ENCODE measurements at regions not wholly inside any gene's neighbourhood (a gene's known extent, or its start where the extent isn't known, plus 50 kb on each side); places are given as distances from the start of the nearest gene placed in this dataset.

DNA sequence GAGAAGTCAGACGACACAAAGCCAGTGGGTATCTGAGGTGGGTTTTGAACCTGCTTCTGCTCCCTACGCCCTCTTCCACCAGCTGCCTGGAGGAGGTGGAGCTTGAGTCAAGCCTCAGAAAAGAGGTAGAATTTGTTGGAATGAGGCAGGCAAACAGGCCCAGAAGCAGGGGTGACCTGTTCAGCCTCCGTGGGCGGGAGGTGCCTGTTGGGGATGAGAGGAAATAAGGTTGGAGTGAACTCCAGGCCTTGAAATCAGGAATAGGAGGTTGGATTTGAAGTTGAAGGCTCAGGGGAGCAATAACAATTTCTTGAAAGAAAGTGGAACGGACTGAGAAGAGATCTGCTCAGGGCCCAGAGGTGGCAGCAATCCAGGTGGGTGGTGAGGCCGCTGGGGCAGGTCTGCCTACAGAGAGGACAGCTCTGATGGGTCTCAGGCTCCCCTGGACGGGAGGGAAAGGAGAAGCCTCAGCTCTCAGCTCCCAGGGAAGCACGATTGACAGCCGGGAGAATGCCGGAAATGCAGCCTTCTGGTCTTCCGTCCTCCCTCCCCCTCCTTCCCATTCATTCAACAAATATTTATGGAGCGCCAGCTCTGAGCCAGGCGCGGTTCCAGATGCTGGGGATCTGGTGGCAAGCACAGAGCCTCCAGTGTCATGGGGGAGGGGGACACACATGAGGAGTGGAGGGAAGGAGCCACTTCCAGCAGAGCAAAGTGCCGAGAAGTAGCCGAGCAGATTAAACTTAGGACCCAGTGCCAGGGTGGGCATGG, 61.9 kb upstream of the CIBAR2 start:
- DNase-seq, result no peak

GRCh38 chr16:85174871-85175723, 62.8 kb upstream of the CIBAR2 start:
- DNase-seq, result no peak

- no peak for DNase-seq
Measured at GRCh38 chr16:85175724-85176233, 63.5 kb upstream of the CIBAR2 start.

GRCh38 chr16:85176541-85177447, 64.5 kb upstream of the CIBAR2 start:
- no peak for DNase-seq

DNA sequence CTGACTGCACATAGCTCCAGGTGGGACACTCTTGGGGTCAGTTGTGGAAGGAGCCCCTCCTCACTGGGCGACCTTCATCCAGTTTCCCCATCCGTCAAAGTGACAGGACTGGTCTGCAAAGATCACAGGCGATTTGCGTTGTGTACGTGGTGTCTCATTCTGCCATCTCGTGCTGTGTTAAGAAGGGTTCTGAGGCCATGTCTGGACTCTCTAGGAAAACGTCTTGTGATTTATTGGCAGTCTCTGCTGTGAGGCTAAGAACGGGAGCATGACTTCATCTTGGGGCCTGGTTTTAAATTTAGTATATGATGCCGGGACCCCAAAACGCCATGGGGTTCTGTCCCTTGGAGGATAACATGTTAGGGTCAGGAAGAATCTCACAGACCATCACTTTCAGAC, 65.2 kb upstream of the CIBAR2 start:
- no peak for DNase-seq

DNA sequence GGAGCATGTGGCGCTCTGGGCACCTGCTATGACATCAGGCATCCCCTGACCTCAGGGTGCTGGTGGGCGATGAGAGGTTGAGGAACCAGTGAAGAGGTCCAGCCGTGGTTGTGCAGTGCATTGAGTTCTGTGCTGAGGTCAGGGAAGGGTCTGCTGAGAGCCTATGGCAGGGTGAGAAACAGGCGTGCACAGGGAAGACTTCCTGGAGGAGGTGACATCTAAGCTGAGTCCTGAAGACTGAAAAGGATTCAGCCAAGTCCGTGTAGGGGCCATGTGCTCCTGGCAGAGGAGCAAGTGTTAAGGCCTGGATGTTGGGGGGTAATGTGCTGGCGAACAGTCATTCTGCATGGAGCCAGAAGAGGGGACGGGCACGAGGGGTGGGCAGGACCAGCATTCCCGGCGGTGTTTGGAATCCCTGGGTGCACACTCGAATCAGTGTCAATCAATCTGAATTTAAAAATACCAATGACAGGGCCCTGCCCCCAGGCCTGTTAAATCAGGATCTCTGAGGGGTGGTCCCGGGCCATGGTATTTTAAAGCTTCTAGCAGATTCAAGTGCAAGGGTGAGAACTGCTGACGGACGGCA, 65.8 kb upstream of the CIBAR2 start:
- DNase-seq, result no peak

GRCh38 chr16:85178596-85178995, 66.3 kb upstream of the CIBAR2 start:
- DNase-seq, result no peak

- no peak for DNase-seq
Measured at GRCh38 chr16:85179344-85180046, 67.2 kb upstream of the CIBAR2 start.

- no peak for DNase-seq
Measured at GRCh38 chr16:85180047-85180826, 68.0 kb upstream of the CIBAR2 start.

DNA sequence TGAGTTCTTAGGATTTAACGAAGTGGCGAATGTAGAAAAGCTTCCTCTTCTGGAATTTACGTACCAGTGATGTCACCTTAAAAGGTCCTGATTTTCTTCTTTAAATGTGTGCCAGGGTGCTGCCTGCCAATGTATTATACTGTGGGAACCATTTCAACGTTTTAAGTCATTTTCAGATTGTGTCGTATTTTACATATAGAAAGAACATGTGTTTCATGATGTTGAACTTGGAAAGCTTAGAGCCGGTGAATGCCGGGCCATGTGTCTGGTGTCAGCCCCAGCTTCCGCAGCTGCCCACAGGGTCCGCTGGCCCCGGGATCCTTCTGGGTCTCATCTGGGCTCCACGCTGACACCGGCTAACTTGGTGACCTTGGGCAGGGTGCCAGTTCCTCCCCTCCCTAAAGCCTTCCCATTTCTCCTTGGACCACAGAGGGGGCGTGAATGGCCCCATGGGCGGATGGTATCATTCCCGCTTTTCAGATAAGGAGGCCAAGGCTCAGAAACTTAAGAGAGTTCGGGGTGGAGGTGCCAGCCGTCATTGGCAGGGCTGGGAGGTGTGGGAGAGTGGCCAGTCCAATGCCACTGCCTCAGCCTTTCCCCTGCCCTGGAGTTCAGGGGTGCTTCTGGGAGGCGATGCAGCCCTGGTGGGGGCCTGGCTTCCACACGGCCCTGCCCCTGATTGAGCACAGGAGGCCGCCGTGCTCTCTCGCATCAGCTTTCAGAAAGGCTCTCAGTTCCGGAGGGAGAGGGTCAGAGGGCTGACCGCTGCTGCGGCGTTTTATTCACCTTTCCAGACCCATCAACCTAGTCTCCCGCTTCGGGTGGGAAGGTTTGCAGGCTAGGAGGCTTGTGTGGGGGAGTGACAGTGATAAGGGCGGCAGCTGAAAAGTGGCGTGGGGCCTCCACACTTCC, 68.8 kb upstream of the CIBAR2 start:
- DNase-seq, result no peak

DNA sequence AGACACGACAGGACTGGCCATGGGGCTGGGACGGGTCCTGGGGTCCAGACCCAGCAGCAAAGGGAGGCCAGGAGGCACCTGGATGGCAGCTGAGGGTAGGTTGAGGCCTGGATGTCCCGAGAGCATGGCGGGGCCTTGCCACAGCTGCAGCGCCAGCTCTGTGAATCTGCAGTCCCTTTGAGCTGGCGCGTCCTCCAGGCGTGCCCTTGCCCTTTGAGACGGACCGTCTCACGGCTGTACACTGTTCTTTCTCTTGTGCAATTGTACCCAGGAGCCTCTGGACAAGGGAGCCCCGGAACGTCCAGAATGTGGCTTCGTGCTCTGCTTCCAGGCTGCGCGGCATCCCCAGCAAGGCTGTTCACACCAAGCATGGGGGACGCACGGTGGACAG, 69.5 kb upstream of the CIBAR2 start:
- DNase-seq, result no peak

- no peak for DNase-seq
Measured at GRCh38 chr16:85182286-85182685, 70.0 kb upstream of the CIBAR2 start.

DNA sequence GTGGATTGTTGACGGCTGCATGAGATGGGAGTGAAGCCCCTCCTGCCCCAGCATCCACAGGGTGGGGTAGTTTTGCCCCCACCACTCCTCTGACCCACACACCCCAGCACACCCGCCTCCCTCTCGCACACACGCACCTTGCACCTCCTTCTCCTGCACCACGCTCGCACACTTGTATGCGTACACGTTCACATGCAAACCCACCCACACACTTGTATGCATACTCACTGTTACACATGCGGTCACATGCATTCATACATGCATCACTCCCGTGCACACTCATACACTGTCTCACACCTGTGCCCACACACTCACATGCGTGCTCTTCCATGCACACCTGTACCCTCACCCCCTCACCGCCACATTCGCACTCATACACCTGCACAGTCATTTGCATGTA, 70.5 kb upstream of the CIBAR2 start:
- DNase-seq, result no peak

DNA sequence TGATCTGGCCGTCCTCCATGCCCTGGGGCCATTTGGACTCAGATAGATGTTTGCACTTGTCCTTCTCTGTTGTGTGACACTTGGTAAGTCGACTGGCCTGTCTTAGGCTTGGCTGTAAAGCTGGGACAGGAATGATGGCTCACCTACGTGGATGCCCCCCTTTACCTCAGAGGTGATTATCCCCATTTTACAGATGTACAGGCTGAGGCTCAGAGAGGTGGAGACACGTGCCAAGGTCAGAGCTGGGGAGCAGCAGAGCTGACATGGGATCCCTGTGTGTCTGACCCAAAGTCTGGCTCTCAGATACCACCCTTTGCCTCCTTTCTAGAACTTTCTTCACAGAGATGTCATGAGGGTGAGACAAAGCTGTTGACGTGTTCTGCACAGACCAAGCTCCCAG, 71.3 kb upstream of the CIBAR2 start:
- no peak for DNase-seq

DNA sequence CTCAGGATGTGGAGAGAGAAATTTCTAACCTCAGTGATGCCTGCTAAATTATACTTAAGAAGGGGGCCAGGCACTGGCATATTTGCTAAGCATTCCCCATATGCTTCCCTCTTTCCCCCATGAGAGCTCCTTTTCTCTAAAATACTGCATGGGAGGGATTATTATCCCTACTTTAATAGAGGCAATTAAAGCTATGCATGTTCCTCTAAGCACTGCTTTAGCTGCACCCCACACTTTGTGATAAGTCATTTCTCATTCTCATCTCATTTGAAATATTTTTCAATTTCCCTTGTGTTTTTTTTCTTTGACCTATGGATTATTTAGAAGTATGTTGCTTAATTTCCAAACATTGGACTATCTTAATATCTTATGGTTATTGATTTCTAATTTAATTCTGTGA, 72.1 kb upstream of the CIBAR2 start:
- no peak for DNase-seq

GRCh38 chr16:85185303-85186100, 73.2 kb upstream of the CIBAR2 start:
- DNase-seq, result no peak

DNA sequence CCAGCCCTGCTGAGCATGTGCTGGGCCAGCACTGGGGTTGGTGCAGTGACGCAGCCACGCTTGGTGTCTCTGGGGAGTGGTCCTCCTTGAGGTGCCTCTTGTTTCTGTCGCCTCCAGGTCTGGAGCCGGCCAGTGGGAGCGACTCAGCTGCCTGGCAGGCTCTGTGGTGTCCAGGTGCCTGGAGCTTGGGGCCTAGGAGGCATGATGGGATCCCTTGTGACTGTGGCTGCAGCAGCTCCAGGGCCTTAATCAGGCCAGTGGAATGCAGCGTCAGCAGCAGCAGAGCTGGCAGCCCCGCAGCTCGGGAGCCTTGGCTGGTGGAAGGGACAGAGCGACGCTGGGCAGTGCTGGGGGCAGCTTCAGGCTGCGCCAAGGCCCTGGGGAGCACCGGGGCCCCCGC, 74.7 kb upstream of the CIBAR2 start:
- DNase-seq, result no peak

DNA sequence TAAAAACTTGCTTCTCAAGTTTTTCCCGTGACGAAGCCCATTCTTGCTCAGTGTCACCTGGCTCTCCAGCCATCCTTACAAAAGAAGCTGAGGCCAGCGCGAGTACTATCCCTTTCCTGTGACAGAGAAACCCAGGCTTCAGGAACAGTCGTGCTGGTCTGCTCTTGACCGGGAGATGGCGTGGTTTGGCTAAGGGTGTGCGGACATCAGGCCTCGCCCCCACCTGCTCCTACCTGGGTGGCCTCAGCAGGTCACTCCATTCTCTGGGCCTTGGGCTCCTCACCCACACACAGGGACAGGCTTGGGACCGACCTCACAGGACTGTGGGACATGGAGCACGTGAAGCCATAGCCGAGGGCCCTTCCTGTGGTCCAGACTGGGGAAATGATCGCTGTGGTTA, 75.2 kb upstream of the CIBAR2 start:
- DNase-seq, result no peak

DNA sequence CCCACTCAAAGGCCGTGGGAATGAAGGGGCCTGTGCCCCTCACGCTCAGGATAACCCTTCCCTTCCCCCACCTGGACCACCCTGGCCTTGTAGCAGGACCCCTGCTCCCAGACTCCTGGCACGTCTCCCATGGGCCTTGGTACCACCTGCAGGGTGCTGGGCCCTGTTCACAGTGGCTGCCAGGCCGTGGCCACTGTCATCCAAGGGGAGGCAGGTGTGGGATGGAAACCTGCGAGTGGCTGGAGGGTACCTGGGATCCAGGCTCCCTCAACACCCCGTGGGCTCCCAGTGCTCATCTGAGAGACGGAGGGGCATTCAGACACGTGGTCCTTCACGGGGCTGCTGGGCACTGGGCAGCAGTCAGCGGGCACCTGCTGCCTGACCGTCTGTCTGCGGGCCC, 75.6 kb upstream of the CIBAR2 start:
- DNase-seq, result no peak
